ENCODE measurements at regions not wholly inside any gene's neighbourhood (a gene's known extent, or its start where the extent isn't known, plus 50 kb on each side); places are given as distances from the start of the nearest gene placed in this dataset.
A peak's percentile ranks its signal among the peaks of the same experiment; 100 is the strongest.

- H3K4me1 Mint-ChIP-seq: peaks cover 0 to 4% (median 0%) of the 10 kb centered on the region in 7 donors
- Histone ChIP-seq H3K27ac (ENCODE audit: low read depth, low read length) (no peak overlapping the region), H3K27me3 (ENCODE audit: control insufficient read depth in 2 of 2, insufficient read depth in 2 of 2, low read length in 2 of 2) (no peaks in the 10 kb centered on the region), H3K4me3 (ENCODE audit: low read length) (no peak overlapping the region), H3K4me1 (ENCODE audit: control insufficient read depth in 2 of 2, insufficient read depth in 2 of 2, low read length in 2 of 2) (no peaks in the 10 kb centered on the region), H3K36me3 (ENCODE audit: control insufficient read depth in 2 of 3, insufficient read depth in 3 of 3, low read length in 3 of 3) (no peaks in the 10 kb centered on the region), H3K9me3 (ENCODE audit: control insufficient read depth in 2 of 3, low read length in 3 of 3) (no peaks in the 10 kb centered on the region)
- ATAC-seq (no peak), DNase-seq (no peak)
- CTCF ChIA-PET: no interaction called here
- intact Hi-C loops (cut with micrococcal nuclease): no loop called here
- H3K27ac Mint-ChIP-seq: no peak overlapping the region
- POLR2A ChIA-PET: no interaction called here
- H3K36me3 Mint-ChIP-seq: no peaks in the 10 kb centered on the region
- no peak overlapping the region for H3K4me3 Mint-ChIP-seq
- peaks cover 0 to 7% (median 0%) of the 10 kb centered on the region in 5 donors for H3K27me3 Mint-ChIP-seq
- H3K9me3 Mint-ChIP-seq: no peaks in the 10 kb centered on the region
Observed at GRCh38 chr4:11603591-11604194, 175.0 kb upstream of the HS3ST1 start.

GRCh38 chr4:11602606-11603340 lies 174.1 kb upstream of the HS3ST1 start:
- ATAC-seq (no peak), DNase-seq (no peak)
- Mint-ChIP-seq H3K36me3 (no peaks in the 10 kb centered on the region), H3K27me3 (peaks cover 0 to 9% (median 0%) of the 10 kb centered on the region in 5 donors), H3K4me3 (no peak overlapping the region), H3K9me3 (no peaks in the 10 kb centered on the region), H3K27ac (no peak overlapping the region), H3K4me1 (peaks cover 0 to 4% (median 0%) of the 10 kb centered on the region in 7 donors)
- Histone ChIP-seq H3K36me3 (ENCODE audit: control insufficient read depth in 2 of 3, insufficient read depth in 3 of 3, low read length in 3 of 3) (no peaks in the 10 kb centered on the region), H3K27me3 (ENCODE audit: control insufficient read depth in 2 of 2, insufficient read depth in 2 of 2, low read length in 2 of 2) (no peaks in the 10 kb centered on the region), H3K27ac (ENCODE audit: low read depth, low read length) (no peak overlapping the region), H3K9me3 (ENCODE audit: control insufficient read depth in 2 of 3, low read length in 3 of 3) (no peaks in the 10 kb centered on the region), H3K4me3 (ENCODE audit: low read length) (no peak overlapping the region), H3K4me1 (ENCODE audit: control insufficient read depth in 2 of 2, insufficient read depth in 2 of 2, low read length in 2 of 2) (no peaks in the 10 kb centered on the region)
- intact Hi-C loops (cut with micrococcal nuclease): no loop called here
- CTCF ChIA-PET: no interaction called here
- POLR2A ChIA-PET: no interaction called here

GRCh38 chr4:11599064-11599463 lies 170.4 kb upstream of the HS3ST1 start:
- ATAC-seq (no peak), DNase-seq (no peak)
- H3K27me3 ChIP-seq (ENCODE audit: control insufficient read depth in 2 of 2, insufficient read depth in 2 of 2, low read length in 2 of 2): no peaks in the 10 kb centered on the region
- H3K4me3 ChIP-seq (ENCODE audit: low read length): no peak overlapping the region
- H3K27ac Mint-ChIP-seq: no peak overlapping the region
- peaks cover 0 to 9% (median 0%) of the 10 kb centered on the region in 5 donors for H3K27me3 Mint-ChIP-seq
- no peak overlapping the region for H3K27ac ChIP-seq (ENCODE audit: low read depth, low read length)
- H3K36me3 Mint-ChIP-seq: no peaks in the 10 kb centered on the region
- peaks cover 0 to 4% (median 0%) of the 10 kb centered on the region in 7 donors for H3K4me1 Mint-ChIP-seq
- peaks cover 0 to 2% (median 0%) of the 10 kb centered on the region in 11 donors for H3K9me3 Mint-ChIP-seq
- no peaks in the 10 kb centered on the region for H3K9me3 ChIP-seq (ENCODE audit: control insufficient read depth in 2 of 3, low read length in 3 of 3)
- H3K4me3 Mint-ChIP-seq: no peak overlapping the region
- H3K36me3 ChIP-seq (ENCODE audit: control insufficient read depth in 2 of 3, insufficient read depth in 3 of 3, low read length in 3 of 3): no peaks in the 10 kb centered on the region
- ChIA-PET POLR2A (no interaction called here), CTCF (no interaction called here)
- intact Hi-C loops (cut with micrococcal nuclease): no loop called here
- H3K4me1 ChIP-seq (ENCODE audit: control insufficient read depth in 2 of 2, insufficient read depth in 2 of 2, low read length in 2 of 2): no peaks in the 10 kb centered on the region

GRCh38 chr4:11598591-11598990 lies 169.9 kb upstream of the HS3ST1 start:
- CTCF ChIA-PET: no interaction called here
- Histone ChIP-seq H3K36me3 (ENCODE audit: control insufficient read depth in 2 of 3, insufficient read depth in 3 of 3, low read length in 3 of 3) (no peaks in the 10 kb centered on the region), H3K4me1 (ENCODE audit: control insufficient read depth in 2 of 2, insufficient read depth in 2 of 2, low read length in 2 of 2) (no peaks in the 10 kb centered on the region), H3K27me3 (ENCODE audit: control insufficient read depth in 2 of 2, insufficient read depth in 2 of 2, low read length in 2 of 2) (no peaks in the 10 kb centered on the region), H3K4me3 (ENCODE audit: low read length) (no peak overlapping the region), H3K9me3 (ENCODE audit: control insufficient read depth in 2 of 3, low read length in 3 of 3) (no peaks in the 10 kb centered on the region), H3K27ac (ENCODE audit: low read depth, low read length) (no peak overlapping the region)
- intact Hi-C loops (cut with micrococcal nuclease): no loop called here
- Mint-ChIP-seq H3K9me3 (peaks cover 0 to 2% (median 0%) of the 10 kb centered on the region in 11 donors), H3K4me1 (peaks cover 0 to 4% (median 0%) of the 10 kb centered on the region in 7 donors), H3K27ac (no peak overlapping the region), H3K4me3 (no peak overlapping the region), H3K27me3 (peaks cover 0 to 7% (median 0%) of the 10 kb centered on the region in 5 donors), H3K36me3 (no peaks in the 10 kb centered on the region)
- POLR2A ChIA-PET: no interaction called here
- DNase-seq: no peak
- no peak for ATAC-seq

GRCh38 chr4:11597506-11597905 lies 168.8 kb upstream of the HS3ST1 start:
- Histone ChIP-seq H3K27ac (ENCODE audit: low read depth, low read length) (no peak overlapping the region), H3K27me3 (ENCODE audit: control insufficient read depth in 2 of 2, insufficient read depth in 2 of 2, low read length in 2 of 2) (no peaks in the 10 kb centered on the region), H3K36me3 (ENCODE audit: control insufficient read depth in 2 of 3, insufficient read depth in 3 of 3, low read length in 3 of 3) (no peaks in the 10 kb centered on the region), H3K4me3 (ENCODE audit: low read length) (no peak overlapping the region), H3K4me1 (ENCODE audit: control insufficient read depth in 2 of 2, insufficient read depth in 2 of 2, low read length in 2 of 2) (no peaks in the 10 kb centered on the region), H3K9me3 (ENCODE audit: control insufficient read depth in 2 of 3, low read length in 3 of 3) (no peaks in the 10 kb centered on the region)
- ChIA-PET CTCF (interaction anchor here (0.5 kb wide), 1 partner anchor 163 kb away, joined by 5 read pairs; no protein-coding TSS in a partner anchor), POLR2A (no interaction called here)
- intact Hi-C loops (cut with micrococcal nuclease): no loop called here
- Mint-ChIP-seq H3K4me3 (no peak overlapping the region), H3K36me3 (no peaks in the 10 kb centered on the region), H3K9me3 (peaks cover 0 to 2% (median 0%) of the 10 kb centered on the region in 11 donors), H3K27ac (no peak overlapping the region), H3K4me1 (peaks cover 0 to 4% (median 0%) of the 10 kb centered on the region in 7 donors), H3K27me3 (peaks cover 0 to 3% (median 0%) of the 10 kb centered on the region in 5 donors)
- ATAC-seq: no peak
- no peak for DNase-seq

- no peak overlapping the region for H3K27ac ChIP-seq (ENCODE audit: low read depth, low read length)
- ATAC-seq (no peak), DNase-seq (no peak)
- H3K27me3 Mint-ChIP-seq: peaks cover 0 to 3% (median 0%) of the 10 kb centered on the region in 5 donors
- H3K36me3 ChIP-seq (ENCODE audit: control insufficient read depth in 2 of 3, insufficient read depth in 3 of 3, low read length in 3 of 3): no peaks in the 10 kb centered on the region
- ChIA-PET CTCF (no interaction called here), POLR2A (no interaction called here)
- no peak overlapping the region for H3K4me3 Mint-ChIP-seq
- H3K9me3 Mint-ChIP-seq: peaks cover 0 to 2% (median 0%) of the 10 kb centered on the region in 11 donors
- no peaks in the 10 kb centered on the region for H3K4me1 ChIP-seq (ENCODE audit: control insufficient read depth in 2 of 2, insufficient read depth in 2 of 2, low read length in 2 of 2)
- intact Hi-C loops (cut with micrococcal nuclease): no loop called here
- no peaks in the 10 kb centered on the region for H3K9me3 ChIP-seq (ENCODE audit: control insufficient read depth in 2 of 3, low read length in 3 of 3)
- peak overlapping the region in 1 of 9 donors; percentile 2 for H3K27ac Mint-ChIP-seq
- no peaks in the 10 kb centered on the region for H3K36me3 Mint-ChIP-seq
- no peaks in the 10 kb centered on the region for H3K27me3 ChIP-seq (ENCODE audit: control insufficient read depth in 2 of 2, insufficient read depth in 2 of 2, low read length in 2 of 2)
- peaks cover 0 to 4% (median 0%) of the 10 kb centered on the region in 7 donors for H3K4me1 Mint-ChIP-seq
- H3K4me3 ChIP-seq (ENCODE audit: low read length): no peak overlapping the region
Observed at GRCh38 chr4:11596989-11597388, 168.3 kb upstream of the HS3ST1 start.

Measured in naive thymus-derived CD4-positive, alpha-beta T cell (primary cell).